GM19397 (cell line): ENCODE measurements at regions not wholly inside any gene's neighbourhood (a gene's known extent, or its start where the extent isn't known, plus 50 kb on each side); places are given as distances from the start of the nearest gene placed in this dataset.

ENCODE experiments used
- ATAC-seq: cut with Tn5 transposase; IDR thresholded peaks from one replicate; pipeline ENCODE4 v1.9.1; 2021; ENCODE audit warnings: mild to moderate bottlenecking, moderate library complexity; ENCODE audit not compliant: unreplicated experiment

DNA sequence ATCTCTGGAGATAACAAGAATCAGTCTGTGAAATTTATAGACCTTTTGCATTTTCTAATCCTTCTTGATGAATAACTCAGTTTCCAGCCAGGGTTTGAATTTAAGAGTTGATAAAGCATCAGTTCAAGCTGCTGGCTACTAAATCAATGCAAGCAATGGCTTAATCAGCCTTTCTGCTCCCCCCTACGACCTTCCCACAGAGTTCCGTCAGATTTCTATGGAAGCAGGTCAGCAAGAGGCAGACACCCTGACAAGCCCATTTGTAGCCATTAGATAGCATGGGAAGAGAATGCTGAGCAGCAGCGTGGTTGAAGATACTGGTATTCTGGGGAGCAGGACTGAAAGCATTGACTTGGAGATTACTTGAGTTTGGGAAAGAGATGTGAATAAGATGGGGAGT is 868.1 kb downstream of the KCNJ2 start:
- no peak for ATAC-seq

DNA sequence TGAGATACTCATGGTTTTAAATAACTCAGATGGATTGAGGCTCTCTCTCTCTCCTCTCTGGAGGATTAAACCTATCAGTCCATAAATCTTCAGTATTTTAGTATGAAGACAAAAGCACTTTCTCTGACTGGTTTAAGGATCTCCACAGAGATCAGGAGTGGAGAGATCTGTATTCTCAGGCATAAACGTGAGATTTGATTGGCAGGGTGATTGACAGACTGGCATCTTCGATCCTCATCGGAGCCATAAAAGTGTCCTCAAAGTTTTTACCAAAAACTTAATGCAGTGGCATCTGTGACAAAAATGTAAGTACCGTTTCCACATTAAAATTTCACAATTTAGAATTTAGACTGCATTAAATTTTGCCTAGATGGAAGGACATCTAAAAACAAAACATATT is 870.1 kb downstream of the KCNJ2 start:
- ATAC-seq = no peak

DNA sequence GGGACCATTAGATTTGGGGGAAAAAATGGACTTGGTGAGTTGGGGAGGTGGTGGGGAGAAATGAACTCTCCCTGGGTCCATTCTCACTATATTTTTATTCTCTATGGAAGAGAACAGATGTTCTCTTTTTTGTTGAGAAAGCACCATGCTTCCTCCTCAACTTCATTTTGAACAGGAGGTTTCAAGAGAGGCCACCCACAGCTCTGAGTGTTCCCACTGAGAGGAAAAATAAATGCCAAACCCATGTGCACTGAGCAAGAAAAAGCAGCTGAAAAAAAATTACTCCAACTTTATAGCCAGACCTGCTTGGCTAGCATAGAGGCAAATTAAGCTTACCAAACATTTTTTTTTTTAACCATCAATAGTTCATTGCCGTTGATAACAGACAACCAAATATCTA is 883.6 kb downstream of the KCNJ2 start:
- no peak for ATAC-seq

DNA sequence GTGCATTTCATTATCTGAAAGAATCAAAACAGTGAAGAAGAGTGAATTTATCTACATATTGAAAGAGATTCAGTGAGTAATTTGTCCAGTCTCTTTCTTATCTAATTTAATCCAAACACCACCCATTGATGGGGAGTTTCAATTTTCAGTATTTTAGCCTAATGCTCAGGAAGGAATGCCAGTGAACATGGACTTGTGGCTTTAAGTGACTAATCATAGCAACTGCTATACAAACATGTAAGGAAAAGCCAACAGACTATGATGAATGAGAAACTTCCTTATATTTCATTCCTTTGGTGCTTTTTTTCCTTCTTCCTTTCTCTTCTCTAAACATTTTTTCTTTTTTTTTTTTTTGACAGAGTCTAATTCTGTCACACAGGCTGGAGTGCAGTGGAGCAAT is 885.8 kb downstream of the KCNJ2 start:
- no peak for ATAC-seq

DNA sequence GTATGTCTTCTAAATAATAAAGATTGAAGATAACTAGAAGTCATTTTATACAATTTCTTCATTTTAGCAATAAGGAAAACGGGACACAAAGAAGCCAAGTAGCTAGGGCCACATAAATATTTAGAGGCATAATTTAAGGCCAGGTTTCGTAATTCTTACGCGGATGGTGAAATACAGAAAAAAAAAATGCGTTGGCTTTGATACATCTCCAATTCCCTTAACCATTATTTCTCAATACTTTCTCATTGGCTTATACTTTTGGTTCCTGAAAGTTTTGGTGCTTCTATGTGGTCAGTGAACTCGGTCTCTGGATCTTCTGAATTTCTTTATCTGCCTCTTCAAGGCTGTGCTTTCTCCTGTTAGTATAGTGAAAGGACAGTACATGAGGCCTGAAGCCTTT is 888.1 kb downstream of the KCNJ2 start:
- ATAC-seq = no peak

DNA sequence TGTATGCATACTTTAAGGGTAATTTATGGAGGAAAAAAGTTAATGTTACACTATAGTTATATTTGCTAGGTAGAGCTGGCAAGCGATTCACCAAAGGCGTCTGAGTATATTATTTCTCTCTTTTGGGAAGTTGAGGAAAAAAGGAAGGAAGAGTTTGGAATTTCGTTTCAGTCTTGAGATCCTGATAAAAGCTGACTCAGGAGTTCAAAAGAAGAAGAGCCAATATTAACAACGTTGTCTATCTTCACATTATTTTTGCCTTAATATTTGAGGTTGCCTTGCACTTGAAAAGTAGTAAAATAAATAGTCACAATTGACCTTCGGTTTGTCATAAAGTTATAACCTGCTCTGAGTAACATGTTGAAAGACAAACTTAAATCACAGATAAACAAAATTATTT is 888.6 kb downstream of the KCNJ2 start:
- ATAC-seq = no peak

DNA sequence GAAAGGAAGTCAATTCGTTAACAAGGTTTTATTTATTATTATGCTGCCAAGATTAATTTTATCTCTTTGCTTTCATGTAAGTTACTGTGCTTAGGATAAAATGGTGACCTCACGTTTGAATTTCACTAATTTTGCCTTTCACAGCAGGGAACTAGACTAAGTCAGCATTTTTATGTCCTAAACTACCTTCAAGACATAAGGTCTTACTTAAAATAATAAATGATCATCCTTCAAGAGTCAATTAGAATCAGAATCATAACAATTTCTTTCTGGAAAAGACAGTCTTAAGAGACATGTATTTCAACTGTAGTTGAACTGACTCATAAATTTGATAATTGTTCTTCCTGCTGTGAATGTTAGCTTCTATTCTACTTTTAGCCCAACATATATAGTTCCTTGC is 893.8 kb downstream of the KCNJ2 start:
- no peak for ATAC-seq

DNA sequence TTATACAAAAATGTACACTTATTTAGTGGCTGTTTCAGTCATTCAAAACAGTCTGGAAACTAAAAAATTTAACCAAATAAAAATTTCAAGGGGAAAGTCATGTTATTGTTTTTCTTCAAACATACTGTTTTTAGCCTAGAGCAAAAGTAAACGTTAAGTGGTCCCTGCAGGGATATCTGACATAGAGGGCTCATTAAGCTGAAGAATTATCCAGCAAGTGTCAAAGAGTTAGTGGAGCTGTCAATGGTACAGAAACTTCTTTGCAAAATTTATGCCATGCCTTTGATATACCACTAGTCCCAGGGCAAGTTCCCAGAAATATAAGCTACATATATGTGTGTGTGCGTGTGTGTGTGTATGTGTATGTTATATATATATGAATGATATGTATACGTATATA is 894.2 kb downstream of the KCNJ2 start:
- ATAC-seq = no peak

DNA sequence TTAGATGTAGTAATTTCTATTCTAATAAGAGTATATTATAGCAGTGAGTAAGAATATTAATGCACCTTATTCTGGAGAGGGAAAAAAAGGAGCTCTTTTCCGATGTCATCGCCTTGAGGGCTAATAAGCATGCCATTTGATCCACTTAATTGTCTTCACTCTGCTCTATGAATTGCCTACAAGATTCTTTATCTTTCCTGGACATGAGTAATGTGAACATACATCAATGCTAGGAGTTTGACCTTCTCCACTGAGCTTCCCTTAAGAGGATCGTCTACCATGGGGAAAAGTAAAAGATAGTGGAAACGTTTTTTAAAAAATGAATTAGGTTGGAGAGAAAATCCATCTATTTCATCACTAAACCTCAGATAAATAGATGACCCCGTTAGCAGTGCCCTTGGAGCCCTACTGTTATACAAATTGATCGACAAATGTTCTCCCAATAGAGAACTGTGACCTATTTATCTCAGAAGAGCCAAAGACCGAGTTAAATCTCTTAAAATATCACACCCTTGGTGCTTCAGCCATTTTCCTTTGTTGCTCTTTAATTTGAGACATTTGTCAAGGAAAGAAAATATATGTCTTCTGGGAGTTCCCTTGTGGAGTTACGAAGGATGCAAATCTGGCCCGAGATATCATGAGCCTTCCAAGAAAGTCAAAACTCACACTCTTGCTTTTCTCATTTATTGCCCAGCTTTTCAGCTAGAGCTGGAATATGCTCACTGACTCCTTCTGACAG is 898.5 kb downstream of the KCNJ2 start:
- ATAC-seq = no peak

DNA sequence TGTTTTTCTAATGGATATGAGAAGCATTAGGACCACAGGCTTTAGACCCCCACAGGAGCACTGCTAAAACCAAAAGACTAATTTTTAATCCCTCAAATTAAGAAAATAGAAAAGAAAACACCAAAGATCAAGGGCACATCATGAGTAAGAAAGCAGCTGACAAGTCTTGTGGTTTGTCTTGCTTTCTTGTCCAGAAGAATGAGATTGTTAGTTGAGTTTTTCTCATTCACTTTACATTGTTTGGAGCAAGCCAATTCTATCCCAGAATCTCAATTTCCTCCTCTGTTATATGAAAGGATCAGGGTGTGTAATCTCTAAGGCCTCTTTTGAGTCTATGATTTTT is 899.0 kb downstream of the KCNJ2 start:
- no peak for ATAC-seq

DNA sequence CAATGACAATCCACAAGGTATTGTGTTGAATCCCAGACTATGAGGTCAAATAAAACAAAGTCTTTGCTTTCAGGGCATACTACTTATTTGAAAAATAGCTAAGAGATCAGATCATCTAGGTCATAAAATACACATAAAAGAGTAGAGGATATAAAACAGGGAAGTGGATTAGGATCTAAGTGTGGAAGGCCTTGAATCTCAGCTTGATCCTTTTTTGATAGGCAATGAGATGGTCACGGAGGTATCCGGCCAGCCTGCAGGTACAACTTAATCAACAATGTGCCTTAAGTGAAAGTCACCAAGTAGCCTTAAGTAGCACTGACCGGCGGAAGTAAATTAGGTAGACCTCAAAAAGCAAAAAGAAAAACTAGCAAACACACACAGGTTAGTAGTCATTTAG is 901.7 kb downstream of the KCNJ2 start:
- no peak for ATAC-seq

DNA sequence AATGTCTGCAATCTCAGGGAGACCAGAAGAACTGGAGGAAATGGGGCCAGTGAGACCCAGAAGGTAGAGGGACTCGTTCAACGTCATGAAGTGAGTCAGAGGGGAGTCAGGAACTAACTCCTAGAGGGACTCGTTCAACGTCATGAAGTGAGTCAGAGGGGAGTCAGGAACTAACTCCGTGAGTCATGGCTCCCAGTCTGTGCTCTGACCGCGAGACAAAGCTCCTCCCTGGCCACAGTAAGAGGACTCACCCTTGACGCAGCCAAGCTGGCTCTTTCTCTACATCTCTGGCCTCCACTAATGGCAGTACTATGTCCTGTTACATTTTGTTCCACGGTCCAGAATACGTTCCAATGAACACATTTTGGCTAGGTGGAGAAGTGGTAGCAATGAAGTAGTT is 902.5 kb downstream of the KCNJ2 start:
- ATAC-seq = no peak

DNA sequence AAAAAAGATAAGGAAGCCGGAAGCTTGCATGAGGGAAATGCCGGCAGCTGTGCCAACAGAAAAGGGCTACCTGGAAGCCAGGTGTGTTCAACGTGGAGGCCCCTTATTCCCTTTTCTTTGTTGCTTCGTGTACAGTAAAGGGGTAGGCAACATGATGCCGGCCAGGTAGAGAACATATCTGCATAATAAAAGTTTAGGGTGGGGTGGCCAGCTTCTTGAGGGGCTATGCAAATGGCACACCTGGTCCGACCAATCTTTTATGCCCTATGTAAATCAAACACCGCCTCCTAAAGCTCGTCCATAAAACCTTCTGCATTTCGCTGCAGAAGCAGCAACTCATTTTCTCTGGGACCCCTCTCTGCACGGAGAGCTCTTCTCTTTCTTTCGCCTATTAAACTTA is 911.6 kb downstream of the KCNJ2 start:
- ATAC-seq = no peak

DNA sequence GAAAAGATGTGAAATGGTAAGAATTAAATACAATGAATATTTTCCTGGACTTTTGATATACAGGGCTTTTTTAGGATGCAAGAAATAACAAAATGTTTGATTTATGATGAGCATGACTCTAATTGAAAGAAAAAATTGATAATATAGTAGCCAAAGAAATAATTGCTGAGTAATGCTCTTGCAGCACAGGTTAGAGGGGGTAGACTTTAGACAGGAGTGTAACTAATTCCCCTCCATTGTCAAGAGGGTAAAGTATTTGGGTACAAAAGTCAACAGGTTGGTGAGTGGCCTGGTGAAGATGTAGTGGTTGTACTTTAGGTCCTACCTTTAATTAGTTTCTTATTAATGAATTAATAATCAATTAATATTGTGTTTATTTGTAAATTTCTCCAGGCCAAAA is 912.3 kb downstream of the KCNJ2 start:
- ATAC-seq = no peak

DNA sequence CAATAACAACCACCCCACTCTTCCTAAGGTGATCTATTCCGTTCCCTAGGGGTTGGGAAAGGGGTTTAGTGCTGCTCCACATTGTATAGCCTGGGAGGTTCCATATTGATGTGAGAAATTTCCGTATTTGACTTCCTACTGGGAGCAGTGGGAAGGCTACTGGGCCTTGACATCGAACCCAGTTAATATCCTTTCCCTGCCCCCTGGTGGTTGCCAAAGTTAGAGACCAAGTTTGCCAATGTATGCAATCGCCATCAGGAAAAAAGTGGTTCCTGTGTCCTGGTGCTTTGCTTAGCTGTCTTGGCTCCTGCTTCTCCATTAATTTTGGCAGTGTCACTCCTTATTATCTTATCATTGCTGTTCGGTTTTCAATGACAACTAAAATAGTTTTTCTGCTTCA is 914.9 kb downstream of the KCNJ2 start:
- no peak for ATAC-seq

DNA sequence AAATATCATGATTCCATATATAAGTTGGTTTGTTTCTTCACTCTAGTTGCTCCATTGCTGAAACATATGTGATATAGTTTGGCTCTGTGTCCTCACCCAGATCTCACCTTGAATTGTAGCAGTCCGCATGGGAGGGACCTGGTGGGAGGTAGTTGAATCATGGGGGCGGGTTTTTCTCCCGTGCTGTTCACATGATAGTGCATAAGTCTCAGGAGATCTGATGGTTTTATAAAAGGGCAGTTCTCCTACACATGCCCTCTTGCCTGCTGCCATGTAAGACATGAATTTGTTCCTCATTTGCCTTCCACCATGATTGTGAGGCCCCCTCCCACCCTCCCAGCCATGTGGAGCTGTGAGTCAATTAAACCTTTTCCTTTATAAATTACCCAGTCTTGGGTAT is 915.5 kb downstream of the KCNJ2 start:
- ATAC-seq = no peak

DNA sequence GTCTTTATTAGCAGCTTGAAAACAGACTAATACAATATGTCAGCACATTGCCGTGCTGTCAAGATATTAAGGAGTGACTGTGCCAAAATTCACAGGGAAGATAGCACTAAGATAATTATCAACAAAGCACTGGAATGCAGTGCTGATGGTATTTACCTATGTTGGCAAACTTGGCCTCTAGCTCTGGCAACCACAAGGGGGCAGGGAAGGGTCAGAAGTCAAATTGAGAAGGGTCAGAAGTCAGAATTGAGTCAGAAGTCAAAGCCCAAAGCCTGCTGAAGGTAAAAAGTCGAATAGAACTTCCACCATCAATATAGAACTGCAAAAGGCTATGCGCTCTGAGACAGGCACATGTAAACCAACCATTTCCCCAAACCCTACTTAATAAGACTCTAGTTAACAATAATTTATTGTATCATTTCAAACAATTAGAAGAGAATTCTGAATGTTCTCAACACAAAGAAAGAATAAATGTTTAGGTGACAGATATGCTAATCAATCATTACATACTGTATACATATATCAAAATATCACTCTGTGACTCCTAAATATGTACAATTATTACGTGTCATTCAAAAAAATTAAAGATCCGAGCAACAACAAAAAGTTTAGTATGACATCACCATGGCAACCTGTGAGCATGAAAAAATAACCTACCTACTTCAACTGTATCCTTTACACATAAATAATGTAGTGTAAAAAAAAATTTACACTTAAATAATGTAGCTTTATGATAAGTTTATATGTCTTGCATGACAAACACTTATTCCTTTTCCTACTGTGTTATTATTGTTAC is 916.1 kb downstream of the KCNJ2 start:
- ATAC-seq = no peak

DNA sequence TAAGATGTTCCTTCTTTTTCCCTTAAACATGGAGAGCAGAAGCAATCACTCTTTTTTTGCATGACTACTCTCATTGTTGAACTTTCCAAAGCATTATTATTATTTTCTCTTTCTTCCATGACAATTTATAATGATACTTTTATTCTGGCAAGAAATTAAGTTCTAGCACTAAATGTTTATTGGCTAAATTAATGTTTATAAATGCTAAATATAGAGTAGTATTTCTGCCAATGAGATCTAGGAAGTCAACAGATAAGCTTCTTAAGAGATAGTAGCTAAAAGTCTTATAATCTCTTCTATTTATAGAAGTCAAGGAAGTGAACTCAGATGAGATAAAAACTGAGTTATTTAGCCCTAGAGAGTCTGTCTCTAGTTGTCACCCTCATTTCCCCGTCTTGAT is 920.1 kb downstream of the KCNJ2 start:
- ATAC-seq = no peak

DNA sequence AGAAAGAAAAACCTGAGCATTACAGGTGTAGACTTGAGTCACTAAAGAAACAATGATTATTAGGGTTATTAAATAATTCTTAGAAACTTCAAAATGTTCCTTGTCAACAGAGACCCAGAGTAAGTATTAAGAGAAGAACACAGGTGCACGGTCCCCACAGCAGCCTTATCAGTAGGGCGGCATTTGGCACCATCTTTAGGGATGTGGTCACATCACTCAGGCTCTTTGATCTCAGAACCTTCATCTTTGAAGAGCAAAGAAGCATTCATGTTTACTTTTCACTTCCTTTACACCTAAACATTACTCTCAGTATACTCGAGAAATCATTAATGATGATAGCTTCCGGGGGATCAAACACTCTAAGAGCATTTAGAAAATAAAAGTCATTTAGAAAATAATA is 928.7 kb downstream of the KCNJ2 start:
- ATAC-seq = no peak

DNA sequence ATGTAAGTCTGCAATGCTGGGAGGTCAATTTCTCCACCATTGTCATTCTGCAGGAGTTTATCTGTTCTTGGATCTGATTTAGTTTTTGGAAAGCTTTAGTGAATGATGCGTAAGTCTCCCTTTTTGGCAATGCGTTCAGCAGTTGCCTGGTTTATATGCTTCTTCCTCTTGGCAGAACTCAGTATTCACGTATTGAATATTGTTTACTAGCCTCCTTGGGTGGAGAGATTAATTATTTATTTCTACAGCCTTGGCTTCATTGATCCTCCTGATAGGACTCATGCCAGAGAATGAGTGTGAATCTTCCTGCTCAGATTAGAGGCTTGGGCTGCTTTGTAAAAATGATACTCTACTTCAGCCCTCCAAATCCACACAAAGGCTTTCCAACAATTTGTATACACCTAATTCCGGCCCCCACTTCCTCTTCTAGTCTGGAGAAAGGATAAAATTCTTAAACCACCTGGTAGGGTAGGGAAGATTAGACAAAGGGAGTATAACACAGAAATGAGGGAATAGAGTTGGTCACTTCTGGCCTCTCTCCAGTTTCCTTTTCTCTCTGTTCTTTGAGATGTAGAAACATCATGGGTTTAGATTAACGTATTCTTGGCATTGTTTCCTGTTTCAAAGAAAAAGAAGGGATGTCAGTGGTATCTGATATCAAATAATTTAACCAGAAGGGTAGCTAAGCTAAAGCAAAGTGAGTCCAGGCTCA is 929.8 kb downstream of the KCNJ2 start:
- ATAC-seq = no peak

DNA sequence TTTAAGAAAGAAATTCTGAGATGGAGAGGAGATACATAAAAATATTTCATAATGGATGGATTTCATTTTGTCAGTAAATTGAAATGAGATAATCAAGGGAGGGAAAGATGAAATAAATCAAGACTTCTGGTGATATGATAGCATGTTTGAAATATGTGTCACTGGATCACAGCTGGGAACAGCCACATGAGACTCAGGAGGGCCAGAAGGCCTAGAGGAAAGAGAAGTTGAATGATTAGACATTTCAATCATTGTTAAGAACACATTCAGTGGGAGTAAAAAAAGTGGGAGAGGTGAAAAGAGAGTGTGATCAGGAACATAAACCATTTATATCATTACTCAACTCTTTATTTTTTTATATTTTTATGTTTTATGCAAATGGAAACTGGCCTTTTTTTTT is 933.4 kb downstream of the KCNJ2 start:
- no peak for ATAC-seq

DNA sequence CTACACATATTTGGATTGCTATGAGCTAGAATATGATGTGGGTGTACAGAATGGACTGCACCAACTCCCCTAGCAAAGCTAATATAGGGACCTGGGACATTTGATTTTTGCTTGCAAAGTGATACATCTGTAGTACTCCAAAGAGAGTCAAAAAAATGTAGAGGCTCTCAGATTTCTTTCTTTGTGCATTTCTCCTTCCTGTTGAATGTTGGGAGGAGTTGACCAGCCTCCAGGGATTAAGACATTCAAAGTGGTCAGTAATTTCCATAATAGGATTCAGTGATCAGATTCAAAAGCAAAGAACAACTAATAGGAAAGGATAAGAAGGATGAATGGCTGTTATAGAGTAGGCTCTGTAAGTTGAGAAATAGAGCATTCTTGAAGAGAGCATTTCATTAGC is 934.9 kb downstream of the KCNJ2 start:
- no peak for ATAC-seq
